Keratinocyte (primary cell): ENCODE measurements at regions not wholly inside any gene's neighbourhood (a gene's known extent, or its start where the extent isn't known, plus 50 kb on each side); places are given as distances from the start of the nearest gene placed in this dataset.

ENCODE experiments used
- DNase-seq: peaks from one replicate; pipeline ENCODE4 v3.0.0-alpha.2; 2011; ENCODE audit warnings: low read depth, missing footprints, low spot score
- FAIRE-seq: peaks from 2 replicates; lab custom pipeline; 2011; peaks lifted over from hg19 to GRCh38; lab: Jason Lieb, UNC
- H2AFZ ChIP-seq: 2 replicates; pipeline ENCODE4 v1.6.0; 2012; ENCODE audit warnings: low read length, control low read depth, inconsistent platforms; ENCODE audit not compliant: control insufficient read depth
- H3K27ac ChIP-seq: 2 replicates; pipeline ENCODE4 v1.5.1; 2011; ENCODE audit warnings: low read length; ENCODE audit not compliant: control insufficient read depth, insufficient read depth
- H3K27me3 ChIP-seq: 3 replicates; pipeline ENCODE4 v1.6.0; 2011; ENCODE audit warnings: low read length; ENCODE audit not compliant: control insufficient read depth, insufficient read depth; ENCODE audit errors: extremely low read depth
- H3K36me3 ChIP-seq, 2 experiments: 2 replicates in 1 of 2; 3 replicates in 1 of 2; pipeline ENCODE4 v1.5.1; 2011; ENCODE audit warnings: low read length in 2 of 2, mild to moderate bottlenecking in 1 of 2; ENCODE audit not compliant: control insufficient read depth in 2 of 2, insufficient read depth in 2 of 2; ENCODE audit errors: extremely low read depth in 1 of 2
- H3K4me1 ChIP-seq: 3 replicates; pipeline ENCODE4 v1.5.1; 2011; ENCODE audit warnings: low read length; ENCODE audit not compliant: control insufficient read depth, insufficient read depth; ENCODE audit errors: extremely low read depth
- H3K4me2 ChIP-seq: 3 replicates; pipeline ENCODE4 v1.6.0; 2011; ENCODE audit warnings: low read depth, low read length; ENCODE audit not compliant: control insufficient read depth, insufficient read depth; ENCODE audit errors: extremely low read depth
- H3K4me3 ChIP-seq, 3 experiments: fragments of 200-600 bp in 1 of 3; sonication (generic) in 1 of 3; 2 replicates in 2 of 3; 3 replicates in 1 of 3; pipeline ENCODE4 v1.5.1; 2011 to 2016; ENCODE audit warnings: low read length in 3 of 3, mild to moderate bottlenecking in 3 of 3, control low read depth in 2 of 3, inconsistent platforms in 1 of 3, low read depth in 1 of 3, mixed read lengths in 1 of 3, mixed run types in 1 of 3, moderate library complexity in 1 of 3; ENCODE audit not compliant: control insufficient read depth in 2 of 3, insufficient read depth in 2 of 3; ENCODE audit errors: extremely low read depth in 1 of 3
- H3K79me2 ChIP-seq: 2 replicates; pipeline ENCODE4 v1.6.0; 2012; ENCODE audit warnings: low read length; ENCODE audit not compliant: control insufficient read depth, insufficient read depth
- H3K9ac ChIP-seq: 3 replicates; pipeline ENCODE4 v1.6.0; 2011; ENCODE audit warnings: low read length; ENCODE audit not compliant: control insufficient read depth, insufficient read depth; ENCODE audit errors: extremely low read depth
- H3K9me1 ChIP-seq: 3 replicates; pipeline ENCODE4 v1.6.0; 2011; ENCODE audit warnings: low read length; ENCODE audit not compliant: control insufficient read depth, insufficient read depth; ENCODE audit errors: extremely low read depth
- H3K9me3 ChIP-seq: 2 replicates; pipeline ENCODE4 v1.5.1; 2012; ENCODE audit warnings: low read depth, low read length; ENCODE audit not compliant: control insufficient read depth
- H4K20me1 ChIP-seq: 3 replicates; pipeline ENCODE4 v1.6.0; 2011; ENCODE audit warnings: low read length; ENCODE audit not compliant: control insufficient read depth, insufficient read depth; ENCODE audit errors: extremely low read depth
- EZH2 ChIP-seq: IDR thresholded peaks from one replicate; pipeline ENCODE4 v1.6.1; 2012; ENCODE audit warnings: inconsistent platforms, mild to moderate bottlenecking, low read length, moderate library complexity
- dilution Hi-C: fragments of 300-500 bp; cut with MboI; formaldehyde crosslinking; loops from one replicate; pipeline ENCODE4 v1.7.0; 2020; ENCODE audit warnings: low sequenced_read_pairs; ENCODE audit not compliant: extremely low pct_ligation_motif_present
- TF ChIP-seq, protein P1 (sequence below), 3 experiments: IDR thresholded peaks in 1 of 3; conservative IDR thresholded peaks in 1 of 3; optimal IDR thresholded peaks in 1 of 3; 2 replicates in 2 of 3; 3 replicates in 1 of 3; pipeline versions ENCODE3 to v1.5.1; 2011; ENCODE audit warnings: low read length in 3 of 3, mild to moderate bottlenecking in 3 of 3, moderate library complexity in 2 of 3, control low read depth in 1 of 3, inconsistent platforms in 1 of 3; ENCODE audit not compliant: insufficient read depth in 2 of 3; ENCODE audit errors: extremely low read depth in 1 of 3

DNA sequence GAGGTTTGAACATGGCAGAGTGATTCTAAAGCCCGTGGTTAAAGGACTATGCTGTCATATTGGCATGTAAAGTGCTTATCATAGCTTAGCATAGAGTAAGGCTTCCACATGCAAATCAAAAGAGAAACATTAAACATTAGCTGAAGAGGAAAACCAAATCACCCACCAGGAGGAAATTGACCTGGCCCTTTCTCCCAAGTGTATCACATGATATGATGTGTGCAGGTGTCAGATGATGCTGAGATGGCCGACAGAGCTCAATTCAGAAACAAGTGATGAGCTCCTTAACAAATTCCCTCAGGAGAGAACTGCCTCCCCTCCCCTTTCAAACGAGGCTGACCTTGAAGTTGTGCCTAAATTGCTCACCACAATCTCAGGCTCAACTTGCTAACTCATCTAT, 217.1 kb upstream of the BTG1 start:
- H3K4me3 ChIP-seq: no peak overlapping the region
- H3K79me2 ChIP-seq: no peaks in the 10 kb centered on the region
- H3K9me3 ChIP-seq: no peaks in the 10 kb centered on the region
- no peaks in the 10 kb centered on the region for H3K9me1 ChIP-seq
- no peaks in the 10 kb centered on the region for H3K27me3 ChIP-seq
- H3K4me1 ChIP-seq: no peaks in the 10 kb centered on the region
- no peaks in the 10 kb centered on the region for H3K36me3 ChIP-seq
- H3K27ac ChIP-seq: no peak overlapping the region
- H4K20me1 ChIP-seq: no peaks in the 10 kb centered on the region
- H3K9ac ChIP-seq: no peak overlapping the region
- TF ChIP-seq EZH2: no peak
- TF ChIP-seq, protein P1, sequence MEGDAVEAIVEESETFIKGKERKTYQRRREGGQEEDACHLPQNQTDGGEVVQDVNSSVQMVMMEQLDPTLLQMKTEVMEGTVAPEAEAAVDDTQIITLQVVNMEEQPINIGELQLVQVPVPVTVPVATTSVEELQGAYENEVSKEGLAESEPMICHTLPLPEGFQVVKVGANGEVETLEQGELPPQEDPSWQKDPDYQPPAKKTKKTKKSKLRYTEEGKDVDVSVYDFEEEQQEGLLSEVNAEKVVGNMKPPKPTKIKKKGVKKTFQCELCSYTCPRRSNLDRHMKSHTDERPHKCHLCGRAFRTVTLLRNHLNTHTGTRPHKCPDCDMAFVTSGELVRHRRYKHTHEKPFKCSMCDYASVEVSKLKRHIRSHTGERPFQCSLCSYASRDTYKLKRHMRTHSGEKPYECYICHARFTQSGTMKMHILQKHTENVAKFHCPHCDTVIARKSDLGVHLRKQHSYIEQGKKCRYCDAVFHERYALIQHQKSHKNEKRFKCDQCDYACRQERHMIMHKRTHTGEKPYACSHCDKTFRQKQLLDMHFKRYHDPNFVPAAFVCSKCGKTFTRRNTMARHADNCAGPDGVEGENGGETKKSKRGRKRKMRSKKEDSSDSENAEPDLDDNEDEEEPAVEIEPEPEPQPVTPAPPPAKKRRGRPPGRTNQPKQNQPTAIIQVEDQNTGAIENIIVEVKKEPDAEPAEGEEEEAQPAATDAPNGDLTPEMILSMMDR (optimal IDR thresholded peaks at IDR 0.05 in 1 of 3, IDR thresholded peaks at IDR 0.05 in 1 of 3, conservative IDR thresholded peaks at IDR 0.05 in 1 of 3; ENCODE audit: extremely low read depth in 1 of 3, insufficient read depth in 2 of 3, low read length in 3 of 3): no peak
- H3K4me2 ChIP-seq: no peak overlapping the region
- no peak overlapping the region for H2AFZ ChIP-seq
- dilution Hi-C loops: no loop called here
- no peak for FAIRE-seq
- DNase-seq: no peak

DNA sequence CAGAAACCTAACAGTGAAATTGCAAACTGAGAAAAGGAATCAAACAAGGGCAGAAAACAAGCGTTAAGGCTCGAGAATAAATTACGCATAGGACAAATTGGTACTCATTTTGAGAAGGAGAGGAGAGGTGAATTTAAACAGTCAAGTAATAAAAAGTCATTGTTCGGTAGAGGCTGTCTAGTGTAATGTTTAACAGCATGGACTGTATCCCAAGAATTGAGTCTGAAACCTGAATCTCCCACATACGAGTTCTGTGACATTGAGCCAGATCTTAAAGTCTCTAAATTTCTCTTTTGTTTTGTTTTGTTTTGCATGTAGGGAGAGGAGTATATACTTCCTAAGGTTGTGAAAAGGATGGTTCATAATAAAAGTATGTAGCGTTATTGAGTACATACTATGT, 216.5 kb upstream of the BTG1 start:
- H3K79me2 ChIP-seq: no peaks in the 10 kb centered on the region
- no peak overlapping the region for H3K4me2 ChIP-seq
- H2AFZ ChIP-seq: no peak overlapping the region
- no peak overlapping the region for H3K9ac ChIP-seq
- H3K9me3 ChIP-seq: no peaks in the 10 kb centered on the region
- dilution Hi-C loops: no loop called here
- no peaks in the 10 kb centered on the region for H3K36me3 ChIP-seq
- H3K27ac ChIP-seq: no peak overlapping the region
- H3K9me1 ChIP-seq: no peaks in the 10 kb centered on the region
- no peaks in the 10 kb centered on the region for H3K27me3 ChIP-seq
- FAIRE-seq: no peak
- H3K4me1 ChIP-seq: no peaks in the 10 kb centered on the region
- TF ChIP-seq EZH2: no peak
- no peaks in the 10 kb centered on the region for H4K20me1 ChIP-seq
- DNase-seq: no peak
- no peak overlapping the region for H3K4me3 ChIP-seq

DNA sequence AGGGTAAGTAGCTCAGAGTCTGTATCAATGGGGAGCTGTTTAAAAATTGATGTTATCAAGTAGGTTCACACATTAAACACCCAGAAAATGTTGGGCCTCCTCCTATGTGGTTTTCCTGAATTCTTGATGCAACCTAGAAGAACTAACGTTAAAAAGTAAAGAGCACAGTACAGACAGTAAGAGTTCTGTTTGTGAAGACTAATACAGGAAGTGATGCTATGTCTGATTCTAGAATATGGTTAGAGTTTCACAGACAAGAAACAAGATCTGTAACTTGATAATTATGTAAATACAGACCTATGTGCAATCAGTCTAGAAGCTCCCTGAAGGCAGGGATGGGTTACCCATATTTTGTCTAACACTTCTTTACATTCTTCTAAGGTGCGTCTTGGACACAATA, 214.9 kb upstream of the BTG1 start:
- FAIRE-seq (no peak), DNase-seq (no peak)
- Histone ChIP-seq H3K79me2 (no peaks in the 10 kb centered on the region), H3K9ac (no peak overlapping the region), H3K9me1 (no peaks in the 10 kb centered on the region), H3K9me3 (no peaks in the 10 kb centered on the region), H3K4me3 (no peak overlapping the region), H2AFZ (no peak overlapping the region), H3K36me3 (no peaks in the 10 kb centered on the region), H3K4me1 (peaks cover 6% of the 10 kb centered on the region), H3K4me2 (no peak overlapping the region), H3K27ac (no peak overlapping the region), H3K27me3 (no peaks in the 10 kb centered on the region), H4K20me1 (no peaks in the 10 kb centered on the region)
- dilution Hi-C loops: no loop called here
- TF ChIP-seq EZH2: no peak
- TF ChIP-seq, protein P1 (optimal IDR thresholded peaks at IDR 0.05 in 1 of 3, IDR thresholded peaks at IDR 0.05 in 1 of 3, conservative IDR thresholded peaks at IDR 0.05 in 1 of 3; ENCODE audit: extremely low read depth in 1 of 3, insufficient read depth in 2 of 3, low read length in 3 of 3): no peak
